ENCODE measurements at regions not wholly inside any gene's neighbourhood (a gene's known extent, or its start where the extent isn't known, plus 50 kb on each side); places are given as distances from the start of the nearest gene placed in this dataset.

GRCh38 chr5:61619289-61619688, 287.2 kb downstream of the ZSWIM6 start:
- Histone ChIP-seq H3K9me3 (ENCODE audit: control insufficient read depth, insufficient read depth, low read length) (no peaks in the 10 kb centered on the region), H3K4me3 (ENCODE audit: low read length) (no peak overlapping the region), H3F3A (ENCODE audit: control insufficient read depth, insufficient read depth) (no peaks in the 10 kb centered on the region), H4K20me1 (ENCODE audit: control insufficient read depth, insufficient read depth, low read depth, low read length) (no peaks in the 10 kb centered on the region), H3K27ac (ENCODE audit: low read depth, low read length) (no peak overlapping the region), H3K79me2 (ENCODE audit: control insufficient read depth, low read length) (no peaks in the 10 kb centered on the region), H3K9me2 (replicated peaks; ENCODE audit: control insufficient read depth, low read length) (no peaks in the 10 kb centered on the region), H3K4me1 (ENCODE audit: control insufficient read depth, low read length) (peaks cover 6% of the 10 kb centered on the region; the same call in 1 of the 2 replicates), H3K36me3 (ENCODE audit: control insufficient read depth, low read length) (no peaks in the 10 kb centered on the region), H3K27me3 (ENCODE audit: control insufficient read depth, low read length) (no peaks in the 10 kb centered on the region), H3K4me2 (ENCODE audit: low read length) (no peak overlapping the region)
- TF ChIP-seq CTCF (IDR thresholded peaks at IDR 0.05; ENCODE audit: low read depth, low read length, poor library complexity, severe bottlenecking): no peak
- TF ChIP-seq EZH2phosphoT487 (IDR thresholded peaks at IDR 0.05; ENCODE audit: borderline replicate concordance, low read length): no peak

- H4K20me1 ChIP-seq (ENCODE audit: control insufficient read depth, insufficient read depth, low read depth, low read length): no peaks in the 10 kb centered on the region
- H3K27ac ChIP-seq (ENCODE audit: low read depth, low read length): no peak overlapping the region
- H3F3A ChIP-seq (ENCODE audit: control insufficient read depth, insufficient read depth): no peaks in the 10 kb centered on the region
- no peaks in the 10 kb centered on the region for H3K9me3 ChIP-seq (ENCODE audit: control insufficient read depth, insufficient read depth, low read length)
- H3K79me2 ChIP-seq (ENCODE audit: control insufficient read depth, low read length): no peaks in the 10 kb centered on the region
- TF ChIP-seq EZH2phosphoT487 (IDR thresholded peaks at IDR 0.05; ENCODE audit: borderline replicate concordance, low read length): no peak
- TF ChIP-seq CTCF (IDR thresholded peaks at IDR 0.05; ENCODE audit: low read depth, low read length, poor library complexity, severe bottlenecking): no peak
- no peaks in the 10 kb centered on the region for H3K27me3 ChIP-seq (ENCODE audit: control insufficient read depth, low read length)
- no peaks in the 10 kb centered on the region for H3K36me3 ChIP-seq (ENCODE audit: control insufficient read depth, low read length)
- peaks cover 6% of the 10 kb centered on the region; the same call in 1 of the 2 replicates for H3K4me1 ChIP-seq (ENCODE audit: control insufficient read depth, low read length)
- H3K9me2 ChIP-seq (replicated peaks; ENCODE audit: control insufficient read depth, low read length): no peaks in the 10 kb centered on the region
- H3K4me2 ChIP-seq (ENCODE audit: low read length): no peak overlapping the region
- no peak overlapping the region for H3K4me3 ChIP-seq (ENCODE audit: low read length)
Observed at GRCh38 chr5:61619777-61620518, 287.9 kb downstream of the ZSWIM6 start.

GRCh38 chr5:61620699-61621182, 288.7 kb downstream of the ZSWIM6 start:
- TF ChIP-seq CTCF (IDR thresholded peaks at IDR 0.05; ENCODE audit: low read depth, low read length, poor library complexity, severe bottlenecking) (no peak), EZH2phosphoT487 (IDR thresholded peaks at IDR 0.05; ENCODE audit: borderline replicate concordance, low read length) (no peak)

More at GRCh38 chr5:61620699-61621182, 288.7 kb downstream of the ZSWIM6 start:
- Histone ChIP-seq H3K36me3 (ENCODE audit: control insufficient read depth, low read length) (no peaks in the 10 kb centered on the region), H4K20me1 (ENCODE audit: control insufficient read depth, insufficient read depth, low read depth, low read length) (no peaks in the 10 kb centered on the region), H3K27me3 (ENCODE audit: control insufficient read depth, low read length) (no peaks in the 10 kb centered on the region; the same call in 1 of the 2 replicates), H3K4me3 (ENCODE audit: low read length) (no peak overlapping the region), H3K9me2 (replicated peaks; ENCODE audit: control insufficient read depth, low read length) (no peaks in the 10 kb centered on the region), H3K27ac (ENCODE audit: low read depth, low read length) (no peak overlapping the region), H3K4me2 (ENCODE audit: low read length) (no peak overlapping the region), H3K4me1 (ENCODE audit: control insufficient read depth, low read length) (peaks cover 6% of the 10 kb centered on the region; the same call in 1 of the 2 replicates), H3K79me2 (ENCODE audit: control insufficient read depth, low read length) (no peaks in the 10 kb centered on the region), H3F3A (ENCODE audit: control insufficient read depth, insufficient read depth) (no peaks in the 10 kb centered on the region), H3K9me3 (ENCODE audit: control insufficient read depth, insufficient read depth, low read length) (peaks cover under 1% of the 10 kb centered on the region; the same call in 1 of the 2 replicates)

Data from DOHH2 (cell line).